K562 (cell line): ENCODE measurements at regions not wholly inside any gene's neighbourhood (a gene's known extent, or its start where the extent isn't known, plus 50 kb on each side); places are given as distances from the start of the nearest gene placed in this dataset.

Experiments
- BRCA1 ChIP-seq, 2 experiments: fragments of 450-650 bp in 1 of 2; sonication (generic) in 1 of 2; formaldehyde crosslinking in 1 of 2; IDR thresholded peaks; 2 replicates each; pipeline versions ENCODE4 v1.5.0 to v1.6.1; 2017 to 2020; ENCODE audit warnings: mild to moderate bottlenecking in 1 of 2, missing genetic modification reagents in 1 of 2
- CBX3 ChIP-seq, 2 experiments: IDR thresholded peaks; 1 replicate in 1 of 2; 2 replicates in 1 of 2; pipeline ENCODE4 v1.6.1; 2012; ENCODE audit warnings: inconsistent platforms in 2 of 2, low read length in 2 of 2, borderline replicate concordance in 1 of 2, control low read depth in 1 of 2
- EGR1 ChIP-seq: fragments of 450-650 bp; conservative IDR thresholded peaks from 2 replicates; pipeline ENCODE4 v1.6.1; 2017; ENCODE audit warnings: mild to moderate bottlenecking
- EP300 ChIP-seq: IDR thresholded peaks from 2 replicates; pipeline ENCODE4 v1.6.1; 2012; ENCODE audit warnings: low read length, improper control_type of control experiment
- FOXM1 ChIP-seq, 2 experiments: fragments of 450-650 bp in 1 of 2; sonication (generic) in 1 of 2; formaldehyde crosslinking in 1 of 2; IDR thresholded peaks; 2 replicates each; pipeline versions ENCODE4 v1.6.1 to v1.9.0; 2017 to 2022; ENCODE audit warnings: low read depth in 2 of 2, mild to moderate bottlenecking in 2 of 2, missing genetic modification reagents in 1 of 2, moderate library complexity in 1 of 2
- FOXP1 ChIP-seq: sonication (generic); formaldehyde crosslinking; IDR thresholded peaks from 2 replicates; pipeline ENCODE4 v1.8.0; 2022; ENCODE audit warnings: mild to moderate bottlenecking, missing genetic modification reagents
- POLR2A ChIP-seq: fragments of 450-650 bp; conservative IDR thresholded peaks from 2 replicates; pipeline ENCODE4 v1.6.1; 2016

DNA sequence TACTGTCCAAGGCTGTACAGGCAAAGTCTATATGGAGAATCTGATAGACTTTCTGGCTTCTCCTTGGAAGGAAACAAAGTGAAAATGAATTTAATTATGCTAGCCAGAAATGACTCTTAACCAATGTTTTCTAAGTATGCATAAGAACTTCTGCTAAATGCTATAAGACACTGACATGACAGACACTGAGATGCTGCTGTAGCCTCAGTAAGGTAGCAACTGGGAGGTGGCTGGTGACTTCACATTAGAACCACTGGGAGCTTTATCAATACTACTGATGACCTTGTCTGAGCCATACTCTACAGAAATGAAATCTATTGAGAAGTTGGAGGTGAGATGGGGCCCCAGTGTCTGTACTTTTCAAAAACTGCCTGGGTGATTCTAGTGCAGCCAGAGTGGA, 188.6 kb downstream of the ZNF365 start:
- TF ChIP-seq POLR2A, result no peak
- no peak for TF ChIP-seq EP300
- TF ChIP-seq EGR1, result no peak
- TF ChIP-seq FOXM1 (IDR thresholded peaks at IDR 0.05; ENCODE audit: low read depth), result no peak
- TF ChIP-seq FOXM1 (CRISPR knock-in tag; IDR thresholded peaks at IDR 0.05; ENCODE audit: low read depth), result no peak
- no peak for TF ChIP-seq BRCA1 (IDR thresholded peaks at IDR 0.05)
- no peak for TF ChIP-seq BRCA1 (CRISPR knock-in tag; IDR thresholded peaks at IDR 0.05)
- no peak for TF ChIP-seq CBX3 (IDR thresholded peaks at IDR 0.05; ENCODE audit: borderline replicate concordance in 1 of 2, low read length in 2 of 2)
- no peak for TF ChIP-seq FOXP1 (CRISPR knock-in tag)
